Stimulated activated CD8-positive, alpha-beta memory T cell treated with anti-CD3 and anti-CD28 coated beads, Interleukin-12 subunit alpha, Interleukin-12 subunit beta, amount 100 ng/mL, for 1 hour (primary cell): ENCODE measurements at regions not wholly inside any gene's neighbourhood (a gene's known extent, or its start where the extent isn't known, plus 50 kb on each side); places are given as distances from the start of the nearest gene placed in this dataset.
"Not testable (repeated sequence)": the region's sequence is repeated elsewhere in the genome, so short reads cannot be mapped to it uniquely, and the experiment has no call there.

Experiments
- DNase-seq: peaks from one replicate; pipeline ENCODE4 v3.0.0-alpha.2; 2020; ENCODE audit warnings: low read depth

DNA sequence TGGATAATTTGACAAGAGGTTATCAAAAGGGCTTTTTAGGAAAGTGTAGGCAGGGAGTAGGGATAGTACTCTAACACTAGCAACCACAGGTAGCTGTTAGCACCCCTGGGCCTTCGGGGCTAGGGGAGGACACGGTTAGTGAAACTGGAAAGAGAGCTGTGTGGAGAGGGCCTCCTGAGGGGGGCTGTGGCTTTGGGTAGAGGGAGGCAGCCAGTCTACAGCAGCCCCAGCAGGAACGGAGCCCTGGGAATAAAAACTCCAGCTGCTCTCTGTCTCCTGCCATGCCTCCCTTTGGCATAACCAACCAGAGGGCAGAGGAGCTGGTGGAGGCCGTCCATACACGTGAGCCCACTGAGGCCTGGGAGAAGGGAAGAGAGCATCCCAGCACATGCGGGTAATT lies 223.2 kb downstream of the FOXD2 start:
- no peak for DNase-seq

DNA sequence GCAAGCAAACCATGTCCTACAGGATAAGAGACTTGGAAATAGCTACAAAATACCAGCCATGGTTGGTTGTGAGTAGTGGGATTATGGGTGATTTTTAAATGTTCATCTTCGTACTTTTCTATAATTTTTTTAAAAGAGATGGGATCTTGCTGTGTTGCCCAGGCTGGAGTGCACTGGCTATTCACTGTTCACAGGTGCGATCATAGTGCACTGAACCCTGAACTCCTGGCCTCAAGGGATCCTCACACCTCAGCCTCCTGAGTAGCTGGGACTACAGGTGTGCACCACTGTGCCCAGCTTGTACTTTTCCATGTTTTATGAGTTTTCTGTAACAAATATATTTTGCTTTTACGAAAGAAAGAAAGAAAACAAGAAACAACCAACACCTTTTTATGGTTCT lies 224.2 kb downstream of the FOXD2 start:
- DNase-seq = no peak

DNA sequence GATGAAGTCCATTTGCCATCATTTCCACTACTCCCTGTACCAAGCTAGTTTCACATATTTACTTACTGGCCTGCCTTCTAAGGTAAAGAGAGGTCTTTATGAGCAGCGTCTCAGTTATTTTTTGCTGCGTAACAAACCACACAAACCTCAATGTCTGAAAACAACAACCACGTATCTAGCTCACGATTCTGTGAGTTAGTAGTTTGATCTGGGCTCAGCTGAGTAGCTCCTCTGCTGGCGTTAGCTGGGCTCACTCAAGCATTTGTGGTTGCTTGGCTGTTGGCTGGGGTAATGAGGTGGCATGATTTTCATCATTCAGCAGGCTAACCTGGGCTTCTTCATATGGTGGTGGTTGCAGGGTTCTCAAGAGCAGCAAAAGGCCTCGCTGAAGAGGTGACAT lies 225.4 kb downstream of the FOXD2 start:
- no peak for DNase-seq

DNA sequence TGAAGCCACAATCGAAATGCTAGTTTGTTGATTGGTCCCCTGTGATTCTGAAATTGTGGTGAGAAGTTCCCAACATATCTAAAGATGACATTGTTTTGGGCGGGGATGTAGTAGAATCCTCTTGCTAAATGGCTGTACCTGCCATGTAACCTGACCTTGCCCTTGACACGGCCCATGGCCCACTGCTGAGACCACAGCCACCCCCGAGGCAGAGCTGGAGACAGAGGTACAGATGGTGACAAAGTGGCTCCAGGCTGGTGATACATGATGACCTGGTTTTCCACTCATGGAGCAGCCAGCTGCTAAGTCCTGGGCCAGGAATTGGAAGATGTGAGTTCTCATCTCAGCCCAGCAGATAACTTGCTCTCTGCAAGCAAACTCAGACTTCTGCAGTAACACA lies 226.5 kb downstream of the FOXD2 start:
- no peak for DNase-seq

DNA sequence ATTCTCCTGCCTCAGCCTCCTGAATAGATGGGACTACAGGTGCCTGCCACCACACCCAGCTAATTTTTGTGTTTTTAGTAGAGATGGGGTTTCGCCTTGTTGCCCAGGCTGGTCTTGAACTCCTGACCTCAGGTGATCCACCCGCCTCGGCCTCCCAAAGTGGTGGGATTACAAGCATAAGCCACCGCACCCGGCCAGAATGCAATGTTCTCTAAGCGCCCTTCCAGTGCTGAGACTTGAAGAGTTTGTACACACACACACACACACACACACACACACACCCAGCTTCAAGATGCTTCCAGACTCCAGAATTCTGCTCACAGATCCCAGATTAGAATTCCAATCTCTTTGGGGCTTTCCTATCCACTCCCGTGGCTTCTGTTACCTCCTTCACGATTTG lies 227.1 kb downstream of the FOXD2 start:
- DNase-seq = not testable (repeated sequence)

DNA sequence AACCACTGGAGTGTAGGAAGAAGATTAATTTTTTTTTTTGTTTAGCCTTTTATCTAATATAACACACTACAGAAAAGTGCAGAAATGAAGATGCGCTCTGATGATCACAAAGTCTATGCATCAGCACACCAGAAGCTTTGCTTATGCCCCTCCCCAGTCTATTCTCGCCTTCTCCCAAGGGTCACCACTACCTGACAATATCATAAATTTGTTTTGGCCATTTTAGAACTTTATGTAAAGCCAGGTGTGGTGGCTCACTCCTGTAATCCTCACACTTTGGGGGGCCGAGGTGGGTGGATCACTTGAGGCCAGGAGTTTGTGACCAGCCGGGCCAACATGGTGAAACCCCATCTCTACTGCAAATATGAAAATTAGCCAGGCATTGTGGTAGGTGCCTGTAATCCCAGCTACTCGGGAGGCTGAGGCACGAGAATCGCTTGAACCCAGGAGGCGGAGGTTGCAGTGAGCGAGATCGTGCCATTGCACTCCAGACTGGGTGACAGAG lies 231.3 kb downstream of the FOXD2 start:
- no peak for DNase-seq

DNA sequence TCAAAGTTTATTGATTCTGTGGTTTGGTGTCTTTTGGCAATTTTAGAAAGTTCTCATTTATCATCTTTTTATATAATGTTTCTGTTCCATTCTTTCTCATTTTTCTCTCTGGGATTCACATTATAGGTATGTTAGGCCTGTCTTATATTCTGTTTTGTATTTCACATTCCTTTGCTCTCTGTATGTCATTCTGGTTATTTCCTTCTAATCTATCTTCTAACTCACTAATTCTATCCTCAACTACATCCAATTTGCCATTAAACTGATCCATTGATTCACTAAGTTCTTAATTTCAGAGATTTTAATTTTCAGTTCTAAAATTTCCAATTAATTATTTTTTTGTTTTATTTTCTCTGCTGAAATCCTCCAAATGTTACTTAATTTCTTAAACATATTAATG lies 234.8 kb downstream of the FOXD2 start:
- no peak for DNase-seq

DNA sequence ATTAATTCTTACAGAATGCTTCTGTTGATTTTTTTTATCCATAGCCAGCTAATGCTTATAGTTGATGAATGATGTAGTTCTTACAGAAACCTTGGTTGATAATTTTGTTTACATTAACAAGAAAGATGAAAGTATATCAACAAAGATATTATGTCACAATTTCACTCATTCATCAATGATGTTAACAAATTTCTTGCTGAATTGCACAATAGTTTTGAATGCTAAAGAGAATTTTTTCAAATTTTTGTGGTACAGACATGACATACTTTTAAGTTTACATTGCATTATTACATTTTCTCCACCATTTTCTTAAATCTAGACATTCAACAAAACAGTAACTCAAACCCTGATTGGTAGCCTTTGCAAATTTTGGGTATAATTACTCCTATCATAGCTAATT lies 236.3 kb downstream of the FOXD2 start:
- DNase-seq = no peak

DNA sequence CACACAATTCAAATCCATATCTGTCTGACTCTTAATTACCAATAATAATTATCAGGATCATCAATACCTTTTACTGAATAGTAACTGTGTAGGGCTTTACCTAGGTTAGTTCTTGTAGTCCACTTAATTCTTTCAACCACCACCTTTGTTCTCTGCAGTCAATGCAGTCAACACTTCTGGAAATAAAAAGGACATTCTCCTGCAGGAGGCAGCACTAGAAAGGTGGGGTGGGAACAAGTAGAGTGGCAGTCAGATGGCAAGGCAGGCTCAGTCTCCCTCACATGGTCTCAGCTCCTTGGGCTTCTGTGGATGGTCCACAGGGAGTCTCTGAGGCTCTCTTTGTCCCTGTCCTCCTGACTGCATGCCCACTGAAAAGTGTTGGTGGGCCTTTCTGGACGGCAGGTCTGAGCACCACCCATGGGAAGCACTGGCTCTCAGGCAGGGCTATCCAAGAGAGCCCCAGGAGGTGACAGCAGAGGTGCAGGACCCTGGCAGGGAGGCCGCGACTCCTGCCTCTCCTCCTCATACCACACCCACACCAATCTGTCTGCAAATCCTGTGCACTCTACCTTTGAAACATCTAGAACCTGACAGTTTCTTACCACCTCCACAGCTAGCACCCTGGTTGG lies 237.3 kb downstream of the FOXD2 start:
- DNase-seq = no peak

DNA sequence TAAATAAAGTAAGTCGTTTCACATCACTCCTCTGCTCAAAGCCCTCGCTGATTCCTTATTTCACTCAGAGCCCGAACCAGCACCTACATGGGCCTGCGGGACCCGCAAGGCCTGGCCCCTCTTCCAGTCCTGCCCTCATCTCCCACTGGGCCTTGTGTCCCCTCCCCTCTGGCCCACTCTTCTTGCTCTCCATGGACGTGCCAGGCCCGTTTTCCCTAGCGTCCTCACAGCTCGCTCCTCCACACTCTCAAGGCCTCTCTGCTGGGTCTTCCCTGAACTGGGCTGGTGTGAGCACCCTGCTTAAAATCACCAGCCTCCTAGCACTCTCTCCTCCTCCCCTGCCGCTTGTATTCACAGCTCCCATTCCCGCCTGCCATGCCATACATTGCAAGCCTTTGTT lies 237.9 kb downstream of the FOXD2 start:
- DNase-seq = no peak

DNA sequence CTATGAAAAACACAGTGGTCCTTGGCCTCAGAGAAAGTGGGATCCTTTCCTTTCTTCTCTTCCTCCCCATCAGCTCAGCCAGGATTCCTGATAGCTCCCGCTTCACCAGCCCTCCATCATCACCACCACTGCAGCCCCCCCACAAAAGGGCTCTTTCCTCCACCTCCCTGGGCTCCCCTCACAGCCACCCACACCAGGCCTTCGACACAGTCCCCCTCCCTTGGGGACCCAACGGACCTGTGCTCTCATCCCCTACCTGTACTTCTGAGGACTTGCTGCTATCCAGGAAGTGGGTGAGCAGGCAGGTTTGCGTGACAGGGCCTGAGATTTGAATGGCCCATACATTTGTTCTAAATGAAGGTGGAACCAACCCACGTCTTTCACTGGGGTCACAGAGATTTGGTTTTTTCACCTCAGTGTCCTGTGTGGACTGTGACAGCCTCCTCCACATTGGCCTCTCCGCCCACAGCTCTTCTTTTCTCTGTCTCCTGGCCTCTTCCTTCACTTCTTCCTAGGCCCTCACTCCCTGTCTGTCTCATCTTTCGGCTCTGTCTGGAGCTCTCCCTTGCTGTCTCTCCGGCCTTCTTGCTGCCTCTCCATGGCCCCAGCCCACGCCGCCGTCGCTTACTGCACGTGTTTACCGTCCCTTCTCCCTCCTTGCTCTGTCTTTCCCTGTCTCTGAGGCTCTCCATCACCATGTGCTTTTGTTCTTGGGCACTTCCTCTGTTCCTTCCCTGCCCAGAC lies 238.6 kb downstream of the FOXD2 start:
- no peak for DNase-seq

DNA sequence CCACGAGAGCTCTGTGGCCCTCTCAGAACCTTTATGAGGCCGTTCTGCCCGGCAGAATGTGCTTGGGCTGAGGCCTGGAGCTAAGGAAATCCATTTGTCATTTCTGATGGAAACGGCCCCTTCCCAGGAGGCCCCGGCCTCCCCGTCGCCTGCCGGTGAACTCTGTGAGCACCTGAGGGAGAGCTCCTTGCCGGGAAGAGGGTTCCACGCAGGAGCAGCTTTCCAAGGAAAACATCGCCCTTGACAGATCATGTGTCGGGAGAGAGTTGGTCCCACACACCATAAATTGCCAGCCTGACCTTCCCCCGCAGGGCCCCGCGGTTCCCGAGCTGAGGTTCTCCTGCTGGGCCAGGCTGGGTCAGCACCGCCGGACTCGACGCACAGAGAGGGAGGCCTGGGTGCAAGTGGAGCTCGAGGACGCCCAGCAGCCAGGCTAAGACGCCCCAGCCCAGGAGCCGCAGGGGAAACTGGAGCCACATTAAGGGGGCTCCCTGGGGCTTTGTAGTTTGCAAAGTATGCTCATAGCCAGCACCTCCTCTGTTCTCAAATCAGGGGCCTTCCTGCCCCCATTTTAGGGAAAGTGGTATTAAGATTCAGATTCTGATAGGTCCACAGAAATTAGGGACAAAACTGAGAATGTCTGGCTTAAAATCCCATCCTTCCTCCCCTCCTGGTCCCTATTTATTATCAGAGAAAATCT lies 239.5 kb downstream of the FOXD2 start:
- DNase-seq = no peak

DNA sequence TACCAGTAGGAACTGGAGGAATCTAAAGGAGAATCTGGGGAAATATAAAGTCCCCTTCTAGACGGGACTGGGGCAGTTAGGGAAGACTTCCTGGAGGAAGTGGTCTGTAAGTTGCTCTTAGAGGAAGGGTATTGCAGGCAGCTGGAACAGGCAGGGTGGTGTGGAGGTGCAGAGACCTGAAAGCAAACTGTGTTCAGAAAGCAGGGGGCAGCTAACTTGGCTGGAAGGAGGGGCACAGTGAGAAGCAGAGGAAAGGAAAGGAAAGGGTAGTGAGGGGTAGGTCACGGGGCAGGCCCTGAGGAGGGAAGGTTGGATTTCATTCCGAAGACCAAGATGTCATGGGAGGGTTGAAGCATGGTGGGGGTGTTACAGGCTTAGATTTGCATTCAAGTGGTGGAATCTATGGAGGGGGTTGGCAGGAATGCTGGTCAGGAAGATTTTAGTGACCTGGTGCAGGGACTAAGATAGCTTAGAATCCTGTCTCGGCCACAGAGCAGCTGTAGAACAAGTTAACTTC lies 240.7 kb downstream of the FOXD2 start:
- DNase-seq = no peak

DNA sequence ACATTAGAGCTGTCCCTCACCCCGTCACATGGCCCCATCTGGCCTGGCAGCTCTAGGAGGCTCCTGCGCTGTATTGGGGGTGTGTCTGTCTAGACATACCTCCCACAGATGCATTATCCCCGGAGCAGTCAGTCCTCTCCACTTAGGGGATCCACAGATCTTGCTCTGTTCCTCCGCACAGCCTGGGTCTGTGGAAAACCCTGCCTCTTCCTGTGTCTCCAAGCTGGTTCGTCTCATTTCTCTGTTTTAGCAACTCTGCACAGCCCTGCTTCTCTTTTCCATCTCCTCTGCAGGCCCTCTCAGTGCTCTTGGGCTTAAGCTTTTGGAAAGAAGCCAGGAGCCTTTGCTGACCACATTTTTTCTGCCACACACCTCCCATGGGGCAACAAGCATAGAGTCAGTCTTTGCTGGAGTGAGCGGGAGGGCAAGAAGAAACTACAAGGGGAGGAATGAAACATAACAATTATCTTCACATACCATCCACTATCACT lies 241.5 kb downstream of the FOXD2 start:
- no peak for DNase-seq

DNA sequence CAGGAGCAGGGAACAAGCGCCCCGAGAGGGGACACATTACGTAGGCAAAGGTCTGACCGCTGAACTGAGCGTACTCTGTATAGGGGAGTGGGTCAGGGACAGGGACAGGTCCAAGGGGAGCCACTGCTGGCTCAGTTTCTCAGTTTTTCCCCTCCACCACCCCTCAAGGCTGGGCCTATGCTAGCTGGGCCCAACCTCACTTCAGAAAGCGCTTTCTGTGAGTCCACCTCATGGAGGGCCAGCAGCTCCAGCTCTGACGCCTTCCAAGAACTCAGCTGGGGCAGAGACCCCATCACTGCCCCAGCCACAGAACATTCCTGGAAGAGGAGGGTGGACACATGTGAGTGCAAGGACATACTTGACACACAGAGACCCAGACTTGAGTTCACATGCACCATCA lies 242.0 kb downstream of the FOXD2 start:
- DNase-seq = no peak

DNA sequence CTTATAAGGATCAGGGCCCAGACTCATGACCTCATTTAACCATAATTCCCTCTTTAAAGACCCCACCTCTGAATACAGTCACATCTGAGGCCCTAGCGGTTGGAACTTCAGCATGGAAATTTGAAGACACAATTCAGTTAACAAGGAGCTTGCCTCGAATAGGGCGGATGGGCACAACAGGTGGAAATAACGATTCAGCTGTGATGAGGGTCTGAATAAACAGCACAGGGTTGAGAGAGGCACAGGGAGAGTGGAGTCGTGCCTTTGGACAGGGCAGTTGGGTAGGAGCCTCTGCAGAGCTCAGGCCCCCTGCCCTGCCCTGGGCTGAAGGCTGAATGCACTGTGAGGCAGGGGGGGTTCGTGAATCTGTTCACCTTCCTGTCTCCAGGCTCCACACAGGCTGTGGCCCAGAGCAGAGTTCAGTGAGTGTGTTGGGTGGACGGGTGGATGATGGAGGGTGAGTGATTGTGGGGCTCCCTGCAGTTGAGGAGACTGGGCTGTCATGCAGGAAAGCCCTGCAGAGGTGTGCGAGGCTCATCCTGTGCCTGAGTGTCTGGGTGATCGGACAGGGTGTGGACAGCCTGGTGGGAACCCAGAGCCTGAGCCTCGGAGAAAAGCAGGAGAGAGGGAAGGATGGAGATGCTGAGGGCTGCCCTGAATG lies 243.1 kb downstream of the FOXD2 start:
- DNase-seq = no peak

DNA sequence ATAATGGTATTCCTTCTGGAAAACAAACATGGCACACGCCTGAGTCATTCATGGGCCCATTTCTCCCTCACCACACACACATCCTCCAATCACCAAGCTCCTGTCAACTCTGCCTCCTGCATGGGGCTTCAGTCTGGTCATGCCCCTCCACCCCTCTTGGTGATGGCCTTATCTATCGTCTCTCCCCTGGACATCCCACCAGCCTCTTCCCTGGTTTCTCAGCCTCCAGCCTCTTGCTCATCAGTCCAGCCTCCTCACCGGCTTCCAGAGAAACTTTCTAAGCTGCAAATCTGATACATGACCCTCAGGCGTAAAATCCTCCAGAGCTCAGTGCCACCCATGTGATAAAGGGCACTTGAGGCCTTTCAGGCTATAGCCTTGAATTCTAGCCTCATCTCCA lies 243.9 kb downstream of the FOXD2 start:
- DNase-seq = no peak

DNA sequence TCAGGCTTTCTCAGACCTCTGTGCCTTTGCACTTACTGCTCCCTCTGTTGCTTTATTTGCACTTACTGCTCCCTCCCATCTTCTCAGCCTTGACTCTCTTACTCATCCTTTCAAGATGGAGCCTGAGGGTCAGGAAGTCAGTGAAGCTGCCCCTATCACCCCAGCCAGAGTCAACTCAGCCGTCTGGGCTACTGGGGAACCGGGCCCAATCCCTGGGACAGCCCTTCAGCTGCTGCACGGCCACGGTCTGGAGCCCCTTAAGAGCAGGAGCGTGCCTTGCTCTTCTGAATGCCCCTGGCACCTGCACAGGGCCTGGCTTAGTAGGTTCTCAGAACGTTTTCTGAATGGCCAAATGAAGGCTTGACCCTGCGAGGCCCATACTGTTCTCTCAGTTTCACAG lies 244.4 kb downstream of the FOXD2 start:
- no peak for DNase-seq

DNA sequence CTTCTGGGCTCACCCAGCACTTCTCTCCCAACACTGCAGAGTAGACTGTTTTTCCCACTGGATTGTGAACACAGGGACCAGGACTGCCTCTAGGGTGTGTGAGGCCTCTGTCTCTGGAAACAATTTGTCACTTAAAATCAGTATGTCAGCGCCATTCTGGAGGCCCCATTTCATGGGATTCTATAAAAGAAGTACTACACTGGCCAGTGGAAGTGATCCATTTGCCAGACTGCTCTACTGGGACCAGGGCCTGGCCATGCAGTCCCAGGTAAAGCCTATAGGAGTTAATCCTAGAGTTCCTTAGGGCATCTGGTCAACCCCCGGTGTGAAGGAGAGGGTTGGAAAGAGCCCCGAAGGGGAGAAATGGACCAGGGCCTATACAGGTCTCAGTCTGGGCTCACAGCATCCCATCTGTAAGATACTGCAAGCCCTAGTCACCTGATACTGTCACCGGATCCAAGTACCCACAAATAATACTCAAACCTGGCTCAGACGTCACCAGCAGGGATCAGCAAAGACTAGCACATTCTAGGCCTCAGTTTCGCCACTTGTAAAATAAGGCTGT lies 245.0 kb downstream of the FOXD2 start:
- DNase-seq = no peak

DNA sequence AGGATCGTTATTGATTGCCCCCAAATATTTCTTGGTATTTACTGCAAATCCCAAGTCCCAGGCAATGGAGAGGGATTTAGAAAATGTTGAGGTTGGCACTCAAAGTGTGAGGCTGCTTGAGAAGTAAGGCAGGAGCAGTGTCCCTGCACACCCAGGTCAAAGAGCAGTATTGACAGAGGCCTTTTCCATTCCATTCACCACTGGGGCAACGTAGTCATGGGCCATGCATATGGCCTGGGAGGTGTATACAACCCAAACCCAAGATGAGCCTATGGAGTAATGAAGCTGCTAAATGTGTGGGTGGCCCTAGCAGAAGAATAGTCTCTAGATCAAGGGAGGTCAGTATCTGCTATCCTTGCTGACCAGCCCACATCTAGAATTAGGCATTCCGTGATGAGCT lies 245.6 kb downstream of the FOXD2 start:
- no peak for DNase-seq

DNA sequence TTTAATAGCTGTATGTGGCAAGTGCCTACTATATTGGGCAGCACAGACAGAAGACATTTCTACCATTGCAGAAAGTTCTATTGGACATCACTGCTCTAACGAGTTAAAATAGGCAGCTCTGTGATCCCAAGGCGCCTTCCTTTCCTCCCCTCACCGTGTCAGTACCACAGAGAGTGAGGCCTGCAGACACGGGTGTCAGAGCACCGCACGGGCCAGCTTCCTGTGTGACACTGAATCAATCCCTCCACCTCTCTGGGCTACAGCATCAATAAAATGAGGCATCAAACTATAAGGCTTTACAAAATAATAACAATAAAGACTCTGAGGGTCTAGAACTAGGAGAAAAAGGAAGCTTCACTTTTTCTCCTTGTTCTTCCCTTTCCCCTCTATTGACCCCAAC lies 246.7 kb downstream of the FOXD2 start:
- DNase-seq = no peak
